GM21737 (cell line): ENCODE measurements at regions not wholly inside any gene's neighbourhood (a gene's known extent, or its start where the extent isn't known, plus 50 kb on each side); places are given as distances from the start of the nearest gene placed in this dataset.
"Not testable (repeated sequence)": the region's sequence is repeated elsewhere in the genome, so short reads cannot be mapped to it uniquely, and the experiment has no call there.

Experiments used
- ATAC-seq: cut with Tn5 transposase; IDR thresholded peaks from one replicate; pipeline ENCODE4 v1.9.1; 2021; ENCODE audit warnings: mild to moderate bottlenecking, moderate library complexity; ENCODE audit not compliant: unreplicated experiment

- no peak for ATAC-seq
These were observed 115.5 kb downstream of the BUB3 start for GRCh38 chr10:123269675-123270074.

- no peak for ATAC-seq
These were observed 116.0 kb downstream of the BUB3 start for GRCh38 chr10:123270221-123270620.

- no peak for ATAC-seq
These were observed 116.6 kb downstream of the BUB3 start for GRCh38 chr10:123270806-123271205.

GRCh38 chr10:123272171-123272570 is 118.0 kb downstream of the BUB3 start:
- ATAC-seq, result no peak

GRCh38 chr10:123274306-123275135 is 120.3 kb downstream of the BUB3 start:
- ATAC-seq, result no peak

DNA sequence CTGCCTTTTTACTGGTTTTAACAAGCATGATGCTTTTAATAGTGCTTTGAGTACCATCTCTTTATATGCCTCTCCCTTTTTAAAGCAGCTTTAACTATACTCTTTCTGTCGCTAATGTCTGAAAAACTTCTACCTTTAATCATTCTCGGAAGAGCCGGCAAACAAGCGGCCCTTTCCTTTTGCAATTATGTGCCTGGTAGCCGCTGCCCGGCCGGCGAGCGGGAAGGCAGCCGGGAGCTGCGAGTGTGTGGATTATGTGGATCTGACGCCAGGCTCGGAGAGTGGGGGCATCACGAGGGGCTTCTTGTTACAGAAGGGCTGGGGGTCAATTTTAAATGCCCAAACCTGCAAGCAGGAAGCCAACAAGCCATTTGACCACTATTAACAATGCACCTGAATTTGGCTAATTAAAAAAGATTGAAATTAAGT is 120.9 kb downstream of the BUB3 start:
- no peak for ATAC-seq

GRCh38 chr10:123278445-123278844 is 124.2 kb downstream of the BUB3 start:
- no peak for ATAC-seq

GRCh38 chr10:123283371-123283770 is 129.2 kb downstream of the BUB3 start:
- ATAC-seq, result not testable (repeated sequence)

DNA sequence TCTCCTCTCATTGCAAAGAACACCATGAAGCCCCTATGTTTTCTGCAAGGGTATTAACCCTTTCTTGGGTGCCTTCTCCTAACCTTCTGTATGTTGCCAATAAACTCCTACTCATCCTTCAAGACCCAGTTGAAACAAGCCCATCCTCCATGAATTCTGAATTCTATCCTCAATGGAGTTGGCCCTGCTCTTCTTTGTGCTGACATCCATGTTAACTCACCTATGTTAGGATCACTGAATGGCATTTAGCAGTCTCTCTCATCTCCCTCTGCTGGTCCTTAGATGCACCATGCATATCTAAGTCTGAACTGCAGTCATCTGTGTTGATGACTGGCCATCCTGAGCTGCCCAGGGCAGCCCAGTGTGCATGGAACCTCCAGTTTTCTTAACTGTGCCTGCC is 129.8 kb downstream of the BUB3 start:
- no peak for ATAC-seq

GRCh38 chr10:123287594-123288247 is 133.5 kb downstream of the BUB3 start:
- no peak for ATAC-seq

- no peak for ATAC-seq
These were observed 135.2 kb downstream of the BUB3 start for GRCh38 chr10:123289432-123289831.

GRCh38 chr10:123294109-123294508 is 139.9 kb downstream of the BUB3 start:
- no peak for ATAC-seq

DNA sequence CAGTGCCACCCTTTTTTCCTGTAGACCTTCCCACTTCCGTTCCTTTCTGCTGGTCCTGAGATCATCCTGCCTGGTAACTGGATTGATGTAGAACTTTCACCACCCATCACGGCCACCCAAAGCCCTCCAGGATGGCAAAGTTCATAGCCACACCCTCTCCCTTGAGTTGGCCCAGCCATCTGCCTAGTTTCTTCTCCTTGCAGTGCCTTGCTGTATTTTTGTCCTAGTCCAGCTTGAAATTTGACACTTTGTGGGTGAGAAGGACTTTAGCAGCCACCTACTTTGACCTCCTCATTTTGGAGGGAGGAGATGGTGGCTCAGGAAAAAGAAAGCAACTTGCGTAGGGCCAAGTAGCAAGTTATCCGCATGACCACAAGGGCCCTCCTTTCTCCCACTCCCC is 140.7 kb downstream of the BUB3 start:
- no peak for ATAC-seq

- no peak for ATAC-seq
These were observed 141.4 kb downstream of the BUB3 start for GRCh38 chr10:123295644-123296043.

DNA sequence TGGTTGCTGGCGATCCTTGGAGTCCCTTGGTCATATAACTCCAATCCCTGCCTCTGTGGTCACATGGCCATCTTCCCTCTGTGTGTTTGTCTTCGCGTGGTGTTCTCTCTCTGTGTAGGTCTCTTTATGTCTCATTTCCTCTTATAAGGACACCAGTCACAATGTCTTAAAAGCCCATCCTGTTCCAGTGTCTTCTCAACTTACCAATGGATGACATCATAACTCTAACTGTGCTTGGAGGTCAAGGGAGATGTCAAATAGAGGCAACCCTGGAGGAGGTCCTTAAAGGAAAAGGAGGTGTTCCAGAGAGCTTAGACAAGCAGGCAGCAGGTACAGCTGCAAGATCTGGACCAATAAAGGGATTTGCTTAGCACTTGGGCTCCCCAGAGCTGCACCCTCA is 143.0 kb downstream of the BUB3 start:
- ATAC-seq, result no peak

DNA sequence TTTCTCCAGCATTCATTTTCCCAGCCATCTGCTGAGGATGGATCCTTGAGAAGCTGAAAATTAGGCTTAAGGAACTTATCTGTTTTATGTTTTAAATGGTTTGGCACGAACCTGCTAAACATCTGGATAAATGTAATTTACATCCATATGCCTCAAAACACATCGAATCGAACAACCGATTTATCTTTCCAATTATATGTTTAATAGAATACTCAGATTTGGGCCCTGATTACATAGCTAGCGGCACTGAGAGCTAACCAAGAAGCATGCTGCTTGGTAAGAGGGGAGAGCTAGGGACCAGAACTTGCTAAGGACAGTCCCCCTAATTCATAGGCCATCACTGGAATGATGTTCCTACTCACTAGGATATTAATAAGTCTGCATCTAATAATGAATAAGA is 144.4 kb downstream of the BUB3 start:
- no peak for ATAC-seq

DNA sequence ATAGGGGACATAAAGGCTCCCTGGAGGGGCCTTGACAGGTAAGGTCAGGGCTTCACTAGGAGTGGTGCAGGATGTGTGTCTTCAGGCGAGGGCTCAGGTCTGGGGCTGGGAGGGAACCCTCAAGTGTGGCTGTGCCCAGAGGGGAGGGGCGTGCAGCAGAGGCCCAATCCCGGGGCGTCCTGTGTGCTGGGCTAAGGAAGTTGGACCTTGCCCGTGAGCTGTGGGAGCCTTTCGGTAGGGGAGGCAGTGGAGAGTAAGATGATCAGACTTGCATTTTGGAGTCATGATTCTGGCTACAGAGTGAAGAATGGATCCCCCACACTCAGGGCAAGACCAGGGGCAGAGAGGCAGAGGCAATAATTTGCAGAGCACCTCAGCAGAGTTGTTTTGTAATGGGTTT is 145.4 kb downstream of the BUB3 start:
- no peak for ATAC-seq

DNA sequence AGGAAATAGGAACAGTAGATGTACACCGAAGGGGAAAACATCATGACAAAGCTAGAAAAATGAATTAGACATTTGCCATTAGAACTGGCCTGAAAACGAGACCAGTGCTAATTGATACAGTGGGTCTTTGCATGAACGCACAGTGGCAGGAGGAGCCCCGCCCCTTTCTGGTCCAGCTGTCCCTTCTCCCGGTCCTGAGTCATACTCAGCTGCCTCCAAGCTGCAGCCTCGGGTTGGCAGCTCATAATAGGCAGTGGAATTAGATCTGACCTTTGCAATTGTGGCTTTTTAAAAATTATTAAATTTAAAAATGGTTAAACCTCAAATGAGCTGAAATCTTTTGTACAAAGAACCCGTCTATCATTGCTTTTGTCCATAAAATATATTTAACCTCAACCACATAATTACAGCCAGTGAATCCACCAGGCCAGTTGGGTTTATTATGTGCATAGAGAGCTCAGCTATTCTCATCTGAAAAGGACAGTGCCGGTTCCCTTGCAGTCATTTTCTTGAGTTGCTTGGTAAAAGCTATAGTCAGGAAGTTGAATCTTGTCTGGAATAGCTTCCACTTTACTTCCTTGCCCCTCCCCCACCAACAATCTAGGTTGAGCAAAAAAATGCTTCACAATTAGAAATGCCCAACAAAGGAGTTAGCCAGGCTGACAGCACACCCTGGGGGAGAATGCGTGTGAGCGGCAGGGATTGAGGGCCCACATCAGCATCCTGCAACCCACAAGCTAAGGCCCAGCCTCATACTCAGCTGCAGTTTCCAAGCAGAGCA is 147.1 kb downstream of the BUB3 start:
- ATAC-seq, result no peak

DNA sequence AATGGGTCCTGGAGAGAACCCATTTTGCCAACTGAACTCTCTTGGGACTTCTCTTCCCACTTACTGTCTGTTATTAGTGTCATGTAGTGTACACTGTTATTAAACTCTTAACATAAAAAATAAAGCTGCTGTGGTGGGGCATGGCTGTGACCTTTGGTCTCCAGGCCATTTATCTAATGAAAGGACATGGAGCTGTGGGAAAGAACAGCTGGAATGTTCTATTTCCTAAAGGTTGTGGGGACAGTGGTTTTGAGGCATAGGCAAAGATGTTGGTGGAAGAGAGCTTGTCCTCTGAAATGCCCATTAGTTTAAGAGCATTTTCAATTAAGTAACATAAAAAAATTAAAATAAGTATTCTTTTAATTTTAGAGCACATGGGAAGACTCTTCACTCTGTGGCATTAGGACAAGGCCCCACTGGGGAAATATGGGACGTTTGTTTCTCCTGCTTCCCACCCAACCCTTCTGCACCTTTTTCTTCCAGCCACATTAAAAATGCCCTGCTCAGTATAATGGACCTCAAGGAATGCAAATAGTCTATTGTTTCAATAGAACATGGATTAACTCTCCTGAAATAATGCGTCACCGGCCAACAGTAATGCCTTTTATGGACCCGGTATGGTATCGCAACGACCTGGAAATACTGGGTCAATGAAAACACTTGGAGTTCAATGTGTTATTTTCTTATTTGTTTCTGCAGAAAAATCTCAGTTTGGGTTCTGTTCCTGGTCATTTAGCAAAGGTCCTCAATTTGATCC is 149.6 kb downstream of the BUB3 start:
- ATAC-seq, result no peak

- no peak for ATAC-seq
These were observed 151.5 kb downstream of the BUB3 start for GRCh38 chr10:123305671-123306070.

DNA sequence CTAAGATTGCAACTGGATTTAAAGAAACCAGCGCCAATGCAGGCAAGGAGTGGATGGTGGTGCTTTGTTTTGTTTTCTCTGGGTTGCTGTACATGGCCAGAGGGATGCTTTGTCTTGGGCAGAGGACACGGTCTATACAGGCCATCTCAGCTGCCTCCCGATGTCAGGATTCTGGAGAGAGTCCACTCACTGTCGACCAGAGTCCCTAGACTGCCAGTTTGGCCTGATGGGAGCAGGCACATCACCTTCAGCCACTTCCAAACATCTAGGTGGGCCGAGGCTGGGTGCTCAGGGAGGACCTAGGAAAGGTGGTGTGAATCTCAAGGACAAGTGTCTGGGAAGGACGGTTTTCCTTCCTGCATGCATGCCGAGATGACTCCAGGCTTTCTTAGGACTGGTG is 152.1 kb downstream of the BUB3 start:
- no peak for ATAC-seq
